Neural cell (in vitro differentiated cells): ENCODE measurements at regions not wholly inside any gene's neighbourhood (a gene's known extent, or its start where the extent isn't known, plus 50 kb on each side); places are given as distances from the start of the nearest gene placed in this dataset.

Source experiments
- CTCF ChIP-seq: fragments of 450-650 bp; IDR thresholded peaks from 2 replicates; pipeline ENCODE4 v1.5.1; 2014; ENCODE audit warnings: antibody characterized with exemption, mild to moderate bottlenecking, moderate library complexity; ENCODE audit not compliant: poor library complexity, severe bottlenecking
- EZH2 ChIP-seq: fragments of 200-600, 300-800 bp; shearing (Covaris generic), sonication (generic); IDR thresholded peaks from 2 replicates; pipeline ENCODE4 v1.6.1; 2014; ENCODE audit warnings: antibody characterized with exemption, low read length, borderline replicate concordance, mild to moderate bottlenecking; ENCODE audit not compliant: insufficient read depth, poor library complexity, severe bottlenecking
- POLR2AphosphoS5 ChIP-seq: IDR thresholded peaks from 2 replicates; pipeline ENCODE4 v1.6.1; 2012
- RAD21 ChIP-seq: fragments of 450-650 bp; conservative IDR thresholded peaks from 2 replicates; pipeline ENCODE4 v1.6.1; 2014; ENCODE audit warnings: antibody characterized with exemption, mild to moderate bottlenecking, moderate library complexity

GRCh38 chr18:76054156-76054555 is 440.9 kb downstream of the ZNF516 start:
- TF ChIP-seq CTCF (no peak), RAD21 (no peak), EZH2 (no peak), POLR2AphosphoS5 (no peak)
